NCI-H2196 (cell line): ENCODE measurements at regions not wholly inside any gene's neighbourhood (a gene's known extent, or its start where the extent isn't known, plus 50 kb on each side); places are given as distances from the start of the nearest gene placed in this dataset.

ENCODE experiments used
- DNase-seq: peaks from one replicate; lab custom pipeline; 2025; ENCODE audit not compliant: unreplicated experiment; lab: John Stamatoyannopoulos, UW

DNA sequence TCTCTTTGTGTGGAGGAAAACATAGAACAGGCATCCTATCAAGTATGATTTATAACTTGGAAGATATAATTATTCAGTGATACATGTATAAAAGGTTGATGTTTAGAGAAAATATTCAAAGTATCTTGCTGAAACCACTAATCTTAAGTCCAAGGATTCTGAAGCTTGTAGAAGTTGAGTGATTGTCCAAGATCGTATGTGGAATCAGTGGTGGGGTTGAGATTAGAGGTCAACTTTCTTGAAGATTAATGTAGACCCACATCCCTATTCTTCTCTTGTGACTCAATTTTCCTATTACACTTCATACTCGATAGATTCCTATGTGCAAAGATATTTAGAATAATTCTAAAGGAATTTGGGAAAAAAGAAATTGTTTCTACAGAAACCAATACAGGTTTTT is 1565.9 kb upstream of the ACVR2A start:
- DNase-seq = no peak

DNA sequence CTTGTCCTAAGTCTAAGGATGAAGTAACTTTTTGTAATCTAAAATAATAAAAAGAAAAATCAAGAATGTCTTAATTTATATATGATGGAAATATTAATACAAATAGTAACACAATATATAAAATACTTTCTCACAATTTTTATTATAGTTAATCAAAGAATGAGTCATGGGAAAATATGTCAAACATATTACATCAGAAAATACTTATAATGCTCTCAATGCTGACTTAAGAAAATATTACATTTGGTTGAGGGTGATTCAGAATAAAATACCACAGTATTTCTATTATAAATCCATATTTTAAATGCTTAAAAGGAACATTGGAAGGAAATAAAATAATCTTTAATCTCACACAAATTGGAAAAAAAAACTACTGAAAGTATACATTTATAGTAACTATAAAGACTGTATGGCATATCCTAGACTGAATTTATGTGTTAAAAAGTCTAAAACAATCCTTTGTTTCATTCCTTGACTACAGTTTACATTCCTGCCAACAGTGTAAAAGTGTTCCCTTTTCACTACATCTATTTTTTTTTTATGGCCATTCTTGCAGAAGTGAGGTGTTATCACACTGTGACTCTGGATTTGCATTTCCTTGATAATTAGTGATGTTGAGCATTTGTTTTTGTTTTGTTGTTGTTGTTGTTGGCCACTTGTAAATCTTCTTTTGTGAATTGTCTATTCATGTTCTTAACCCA is 1573.5 kb upstream of the ACVR2A start:
- DNase-seq = no peak

DNA sequence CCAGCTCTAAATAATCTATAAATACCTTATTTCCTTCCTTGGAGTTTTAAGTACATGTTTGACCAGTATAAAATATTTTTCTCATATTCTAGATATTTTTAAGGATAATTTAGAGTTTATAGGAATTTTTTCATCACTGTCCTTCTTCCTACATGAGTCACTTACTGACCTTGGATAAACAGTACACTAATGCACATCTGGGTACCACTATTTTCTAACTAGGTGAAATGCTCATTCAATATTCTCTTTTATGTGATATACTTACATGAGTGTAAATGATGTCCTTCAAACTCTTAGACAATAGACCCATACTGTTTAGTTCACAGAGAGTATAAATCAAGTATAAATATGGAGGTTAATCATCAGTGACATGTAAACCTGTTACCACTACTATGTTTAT is 1574.2 kb upstream of the ACVR2A start:
- no peak for DNase-seq

DNA sequence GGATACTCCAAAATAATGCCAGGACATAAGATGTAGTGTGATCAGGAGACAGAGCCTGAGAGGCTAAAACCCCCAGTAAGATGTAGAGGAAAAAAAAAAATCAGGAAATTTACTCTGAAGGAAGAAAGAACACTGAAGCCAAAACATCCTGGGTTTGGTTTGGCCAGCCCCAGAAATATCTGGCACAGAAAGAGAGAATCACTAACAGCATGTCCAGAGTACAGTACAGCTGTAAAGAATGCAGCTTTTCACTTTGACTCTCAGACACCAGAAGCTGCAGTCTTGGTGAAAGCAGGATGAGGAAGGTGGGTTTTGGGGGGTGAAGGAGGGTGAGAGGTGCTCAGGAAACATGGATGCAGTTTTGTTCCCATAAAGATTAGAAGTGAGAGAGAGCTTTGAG is 1577.7 kb upstream of the ACVR2A start:
- no peak for DNase-seq

DNA sequence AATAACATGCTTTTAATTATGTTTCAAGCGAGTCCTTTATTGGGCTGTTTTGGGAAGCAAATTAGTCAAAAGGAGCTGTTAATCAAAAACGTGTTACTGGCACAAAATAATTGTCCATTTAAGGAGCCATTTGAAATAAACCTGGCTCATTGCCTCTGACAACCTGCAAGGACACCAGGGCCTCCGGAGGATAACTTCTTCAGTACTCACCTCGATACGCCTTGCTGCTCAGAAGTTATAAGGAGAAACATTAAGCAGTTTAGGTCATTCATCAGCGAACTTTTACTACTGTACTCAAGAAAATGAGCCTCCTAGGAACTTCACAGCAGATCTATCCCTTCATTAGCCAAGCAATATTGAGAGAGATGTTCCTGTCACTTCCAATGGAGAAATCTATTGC is 1579.2 kb upstream of the ACVR2A start:
- DNase-seq = no peak

DNA sequence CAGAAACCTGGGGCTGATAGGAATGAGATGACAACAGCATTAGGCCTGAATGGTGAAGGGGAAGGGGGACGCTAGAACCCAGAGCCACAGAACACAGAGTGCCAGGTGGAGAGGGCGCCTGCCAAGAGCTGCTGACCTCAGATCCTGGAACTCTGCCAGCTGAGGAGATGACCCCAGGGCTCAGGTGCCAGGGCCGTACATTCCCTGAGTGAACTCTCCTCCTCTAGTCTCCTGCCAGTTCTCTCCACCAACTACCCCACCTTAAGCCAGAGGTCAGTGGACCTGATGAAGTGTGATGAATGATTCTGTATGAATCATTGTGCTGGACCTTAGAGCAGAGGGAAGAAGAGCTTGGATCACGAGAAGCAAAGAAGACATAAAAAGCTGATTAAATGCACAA is 1582.2 kb upstream of the ACVR2A start:
- DNase-seq = no peak

DNA sequence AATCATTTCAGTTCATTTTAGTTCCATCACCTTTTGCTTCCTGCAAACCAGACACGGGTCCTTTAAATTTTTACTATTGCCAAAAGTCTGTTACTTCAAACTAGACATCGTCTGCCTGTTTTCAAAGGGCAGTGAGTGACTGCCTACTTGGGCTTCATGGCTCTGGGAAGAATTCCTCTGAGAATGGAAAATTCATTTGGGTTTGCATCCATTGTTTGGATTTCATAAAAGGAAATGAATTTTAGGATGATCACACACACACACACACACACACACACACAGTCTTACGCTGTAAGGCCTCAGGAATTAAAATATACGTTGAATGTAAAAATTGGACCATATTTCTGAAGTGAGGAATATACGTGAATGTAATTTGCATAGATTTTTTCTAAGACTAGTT is 1584.3 kb upstream of the ACVR2A start:
- no peak for DNase-seq

DNA sequence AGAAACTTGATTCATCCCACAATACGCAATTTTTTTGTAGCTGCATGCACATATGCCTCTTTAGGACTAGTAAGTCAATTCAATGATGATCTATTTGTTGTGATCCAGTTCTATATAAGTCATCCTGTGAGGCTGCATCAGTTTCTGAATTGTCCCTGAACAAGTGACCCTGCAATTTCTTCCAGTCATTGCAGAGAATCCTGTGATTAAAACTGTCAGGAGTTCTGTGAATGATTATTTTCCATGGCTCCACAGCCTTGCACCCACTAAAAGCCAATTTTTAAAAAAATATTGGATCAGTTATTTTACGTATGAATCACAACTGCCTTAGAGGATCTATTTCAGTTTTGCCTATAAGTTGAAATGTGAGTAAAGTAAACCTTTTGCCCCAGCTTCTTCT is 1585.0 kb upstream of the ACVR2A start:
- DNase-seq = no peak

DNA sequence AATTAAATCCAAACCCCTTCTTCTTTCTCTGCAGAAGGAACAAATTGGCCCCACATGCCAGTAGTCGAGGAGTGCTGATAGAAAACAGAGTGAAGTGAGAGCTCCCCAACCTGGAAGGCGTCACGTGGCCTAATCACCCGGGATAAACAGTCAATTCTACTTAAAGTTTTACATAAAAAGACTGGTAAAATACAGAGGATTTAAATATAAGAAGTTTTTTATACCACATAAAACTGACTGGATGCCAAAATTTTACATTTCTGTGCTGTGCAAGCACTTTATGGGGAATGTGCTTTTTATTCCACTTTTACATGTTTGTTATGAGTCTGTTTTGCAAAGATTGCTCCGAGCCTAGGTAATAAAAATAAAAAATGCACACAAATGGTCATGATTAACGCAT is 1586.8 kb upstream of the ACVR2A start:
- DNase-seq = no peak

DNA sequence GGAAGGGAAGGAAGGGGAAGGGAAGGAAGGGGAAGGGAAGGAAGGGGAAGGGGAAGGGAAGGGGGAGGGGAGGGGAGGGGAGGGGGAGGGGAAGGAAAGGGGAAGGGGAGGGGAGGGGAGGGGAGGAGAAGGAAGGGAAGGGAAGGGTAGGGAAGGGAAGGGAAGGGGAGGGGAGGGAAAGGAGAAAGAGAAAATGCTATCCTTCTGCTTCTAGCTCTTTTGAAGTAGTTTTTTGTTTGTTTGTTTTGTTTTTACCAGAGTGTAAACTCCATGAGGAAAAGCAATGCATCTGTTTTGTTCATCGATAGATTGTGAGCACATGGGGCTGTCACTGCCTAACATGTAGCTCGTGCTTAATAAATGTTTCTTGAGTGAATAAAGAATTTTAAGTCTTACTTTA is 1592.7 kb upstream of the ACVR2A start:
- no peak for DNase-seq

DNA sequence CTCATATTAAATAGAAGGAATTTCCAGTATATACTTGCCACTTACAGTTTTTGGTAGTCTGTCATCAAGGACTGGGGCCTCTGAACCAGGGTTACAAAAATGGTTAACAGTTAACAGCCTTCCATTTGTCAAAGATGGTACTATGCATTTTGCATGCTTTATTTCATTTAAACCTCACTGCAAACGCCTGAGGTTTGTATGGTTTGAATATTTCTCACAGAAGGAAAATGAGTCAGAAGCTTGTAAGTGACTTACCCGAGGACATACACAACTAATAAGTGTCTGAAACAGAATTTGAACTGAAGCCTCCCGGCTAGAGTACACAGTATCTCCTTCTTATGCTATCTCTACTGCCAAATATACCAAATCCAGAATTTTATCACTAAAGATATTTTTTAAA is 1593.5 kb upstream of the ACVR2A start:
- DNase-seq = no peak

DNA sequence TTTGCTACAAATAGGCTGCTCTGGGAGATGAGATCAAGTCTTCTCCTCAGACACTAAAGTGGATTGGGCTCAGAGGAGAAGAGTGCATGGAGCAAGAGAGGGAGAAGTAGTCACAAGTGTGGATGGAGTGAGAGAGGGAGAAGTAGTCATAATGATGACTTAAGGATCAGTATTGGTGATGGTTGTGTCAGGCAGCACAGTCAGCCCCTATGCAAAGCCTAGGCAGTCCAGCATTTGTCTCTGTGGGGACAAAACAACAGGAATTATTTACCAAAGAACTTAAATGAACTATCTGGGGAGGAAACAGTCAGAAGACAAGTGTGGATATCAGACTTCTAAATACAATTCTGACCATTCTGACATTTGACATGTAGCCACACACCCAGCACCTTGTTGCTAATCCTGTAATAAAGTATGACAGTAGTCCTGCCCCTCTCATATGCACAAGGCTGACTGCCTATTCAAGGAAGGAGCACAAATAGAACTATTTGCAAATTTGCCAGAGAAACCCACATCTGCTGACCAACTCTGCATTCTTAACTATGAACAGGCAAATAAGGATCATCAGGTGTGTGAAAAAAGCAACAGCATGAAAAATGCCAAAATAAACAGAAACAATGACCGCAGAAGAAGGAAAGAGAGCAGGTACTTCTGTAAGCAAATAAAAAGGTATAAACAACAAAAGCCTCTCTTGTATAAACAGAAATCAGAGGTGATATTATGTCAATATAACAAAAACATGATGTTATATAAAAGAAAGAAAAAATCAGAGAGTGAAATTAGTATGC is 1597.9 kb upstream of the ACVR2A start:
- DNase-seq = no peak

DNA sequence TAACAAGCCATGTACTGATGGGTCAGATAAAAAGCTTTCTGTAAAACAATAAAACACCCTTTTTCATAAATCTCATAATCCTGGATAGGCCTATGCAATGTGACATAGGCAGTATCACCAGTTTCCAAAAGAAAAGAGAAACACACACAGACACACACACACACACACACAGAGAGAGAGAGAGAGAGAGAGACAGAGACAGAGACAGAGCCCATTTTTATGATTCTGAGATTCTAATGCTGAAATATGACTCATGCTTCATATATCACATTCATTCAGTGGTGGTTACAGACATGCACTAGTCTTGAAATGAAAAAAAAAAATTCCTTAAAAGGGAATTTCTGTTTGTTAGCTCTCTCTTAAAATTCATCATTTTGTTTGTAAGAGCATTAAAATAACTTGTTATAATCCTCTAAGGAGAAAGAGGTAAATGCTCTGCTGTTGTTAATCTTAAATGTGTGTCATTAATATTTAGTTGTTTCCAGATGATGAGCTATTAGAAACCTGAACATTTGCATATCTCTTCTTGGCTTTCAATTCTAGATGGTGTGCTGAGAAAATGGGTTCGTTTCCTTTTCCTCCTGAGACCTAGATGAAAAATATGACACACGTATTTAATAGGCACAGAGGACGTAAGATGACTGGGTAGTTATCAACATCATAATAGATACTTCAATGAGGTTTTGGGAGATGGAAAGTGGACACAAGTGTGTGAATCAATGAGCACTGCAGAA is 1598.7 kb upstream of the ACVR2A start:
- no peak for DNase-seq

DNA sequence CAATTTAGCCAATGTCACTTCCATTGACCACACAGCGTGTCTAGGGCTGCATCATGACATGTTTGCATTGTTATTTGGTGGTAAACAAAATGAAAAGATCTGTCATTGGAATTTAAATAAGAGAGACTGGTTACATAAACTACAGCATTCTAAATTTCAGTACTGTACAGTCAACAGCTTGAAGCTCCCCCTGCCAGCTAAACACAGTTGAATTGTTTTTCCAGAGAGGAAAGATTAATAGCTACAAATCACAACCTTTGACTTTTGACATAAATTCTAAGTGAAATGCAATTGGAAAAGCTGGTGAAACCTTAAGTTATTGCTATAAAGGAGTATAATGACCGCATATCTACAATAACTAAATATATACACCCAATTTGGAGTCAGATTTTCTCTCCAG is 1600.0 kb upstream of the ACVR2A start:
- DNase-seq = no peak

DNA sequence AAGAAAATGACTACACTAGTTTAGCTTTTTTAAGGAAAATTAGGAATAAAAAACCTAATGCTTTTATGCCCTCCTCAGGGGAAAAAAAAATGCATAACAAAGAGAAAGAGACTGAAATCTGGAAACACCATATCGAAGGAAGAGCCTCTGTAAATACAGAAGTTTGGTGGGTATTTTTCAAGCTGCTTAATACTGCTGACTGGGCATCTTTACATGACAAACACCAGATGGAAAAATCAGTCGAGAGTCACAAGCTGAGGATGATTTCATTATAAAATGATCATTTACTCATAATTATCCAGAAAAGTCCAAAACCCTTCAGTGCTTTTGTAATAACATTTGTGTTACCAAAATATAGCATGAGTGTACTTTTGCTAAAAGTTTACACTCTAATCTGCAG is 1600.7 kb upstream of the ACVR2A start:
- no peak for DNase-seq

DNA sequence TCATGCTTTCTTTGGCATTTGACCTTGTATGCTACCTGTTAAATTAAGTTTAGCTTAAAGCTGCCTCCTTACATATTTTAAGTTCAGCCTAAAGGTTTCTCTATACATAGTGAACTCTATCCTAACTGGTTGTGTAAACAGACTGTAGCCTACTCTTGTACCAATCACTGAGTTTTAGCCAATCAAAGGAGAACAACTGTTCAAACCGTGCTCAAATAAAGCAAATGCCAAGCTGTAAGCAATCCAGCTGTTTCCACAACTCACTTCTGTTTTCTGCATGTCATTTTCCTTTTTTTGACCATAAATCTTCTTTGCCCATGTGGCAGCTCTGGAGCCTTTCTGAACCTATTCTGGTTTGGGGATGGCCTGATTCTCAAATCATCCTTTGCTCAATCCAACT is 1603.8 kb upstream of the ACVR2A start:
- DNase-seq = no peak

DNA sequence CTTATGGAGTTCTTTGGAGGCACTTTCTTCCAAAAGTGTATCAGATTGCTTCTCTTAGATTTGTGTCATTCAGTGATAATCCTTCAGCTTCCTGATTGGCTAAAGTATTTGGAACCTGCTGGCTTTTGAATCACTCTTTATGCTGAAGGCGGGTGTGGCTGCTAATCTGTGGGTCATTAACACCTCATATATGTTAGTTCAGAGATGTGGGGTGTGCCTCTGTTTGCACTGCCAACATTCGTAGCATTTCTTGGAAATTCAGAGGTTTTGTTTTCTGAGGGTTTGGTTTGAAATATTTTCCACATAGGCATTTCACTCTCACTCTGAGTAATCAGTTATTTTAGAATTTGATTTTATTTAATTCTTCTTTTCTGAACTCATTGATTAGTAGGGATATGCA is 1604.4 kb upstream of the ACVR2A start:
- DNase-seq = no peak

DNA sequence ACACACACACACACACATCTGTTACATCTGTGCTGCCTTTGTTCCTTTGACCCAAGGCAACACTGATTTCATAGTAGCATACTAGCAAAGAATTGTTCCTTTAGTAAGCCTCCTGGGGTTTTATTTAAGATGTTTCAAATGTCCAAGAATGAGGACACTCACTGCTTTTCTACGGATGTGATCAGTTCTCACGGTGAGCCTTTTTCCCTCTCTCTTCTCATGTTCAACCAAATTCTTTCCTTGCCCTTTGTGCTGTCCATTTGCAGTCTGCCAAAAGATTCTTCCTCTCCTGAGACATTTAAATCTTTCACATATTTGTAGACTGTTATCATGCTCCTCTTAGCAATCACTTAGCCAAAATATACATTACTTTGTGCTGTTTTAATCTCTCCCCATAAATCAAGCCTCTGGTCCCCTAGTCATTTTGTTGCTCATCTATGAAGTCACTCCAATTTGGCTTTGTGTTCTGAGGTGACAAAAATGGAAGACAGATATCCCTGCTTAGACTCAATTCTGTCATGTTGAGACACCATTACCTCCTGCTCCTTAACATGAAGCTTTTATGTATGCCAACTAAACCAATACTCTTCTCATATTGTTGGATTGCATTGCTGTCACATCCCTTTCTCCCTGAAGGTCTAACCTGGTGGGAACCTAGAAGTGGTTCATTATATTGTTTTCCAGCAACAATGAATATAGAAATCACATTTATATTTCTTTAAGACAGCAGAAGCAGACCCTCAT is 1605.3 kb upstream of the ACVR2A start:
- DNase-seq = no peak

DNA sequence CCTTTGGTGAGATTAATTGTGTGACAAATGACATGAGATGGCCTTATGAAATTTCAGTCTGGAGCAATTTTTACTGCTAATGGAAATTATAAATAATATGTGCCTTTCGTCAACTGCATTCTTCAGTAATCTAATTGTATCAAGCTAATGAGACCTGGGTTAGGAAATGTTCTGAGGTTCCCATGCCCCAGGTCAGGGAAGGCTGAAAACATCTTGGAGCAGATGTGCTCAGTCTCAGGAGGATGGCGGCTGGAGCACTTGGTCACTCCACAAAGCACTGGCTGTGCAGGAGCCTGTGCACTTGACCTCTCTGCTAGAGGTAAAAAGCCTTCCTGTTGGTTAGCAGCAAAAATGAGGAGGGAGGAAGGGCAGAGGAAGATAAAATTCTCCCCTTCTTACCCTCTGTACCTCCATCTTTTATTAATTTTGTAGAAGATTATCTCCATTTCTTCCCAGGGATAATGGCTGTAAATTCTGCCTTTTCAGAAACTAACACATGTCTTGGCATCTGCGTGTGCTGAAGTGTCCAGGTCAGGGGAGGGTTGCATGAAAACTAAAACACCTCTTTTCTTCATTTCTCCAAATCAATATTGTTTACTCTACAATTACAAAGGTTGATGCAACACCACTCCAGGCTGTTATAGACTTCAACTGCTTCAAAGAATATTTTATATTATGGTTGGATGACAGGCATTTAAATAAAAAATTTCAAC is 1606.4 kb upstream of the ACVR2A start:
- no peak for DNase-seq

DNA sequence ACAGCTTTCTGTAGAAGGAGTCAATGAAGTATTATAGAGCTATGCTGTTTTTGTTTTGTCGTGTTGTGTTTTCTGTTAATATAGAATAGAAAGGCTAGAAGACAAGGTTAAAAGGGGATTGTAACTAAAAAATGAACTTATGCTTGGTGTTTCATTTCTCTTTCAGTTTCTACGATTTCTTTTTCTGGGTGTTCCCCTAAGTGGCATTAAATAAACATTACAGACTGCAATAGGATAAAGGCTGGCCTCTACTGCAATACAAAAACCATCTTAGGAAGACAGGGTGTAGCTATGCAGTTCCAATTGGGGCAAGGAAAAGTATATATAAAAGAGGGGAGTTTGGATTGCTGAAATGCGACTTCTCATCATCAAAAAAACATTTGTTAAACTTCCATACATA is 1609.7 kb upstream of the ACVR2A start:
- no peak for DNase-seq
